ENCODE measurements at regions not wholly inside any gene's neighbourhood (a gene's known extent, or its start where the extent isn't known, plus 50 kb on each side); places are given as distances from the start of the nearest gene placed in this dataset.
"Not testable (repeated sequence)": the region's sequence is repeated elsewhere in the genome, so short reads cannot be mapped to it uniquely, and the experiment has no call there.

GRCh38 chr15:96849271-96849900, 518.9 kb downstream of the NR2F2 start:
- DNase-seq, result no peak

- DNase-seq, result no peak
These were observed 521.1 kb downstream of the NR2F2 start for GRCh38 chr15:96851613-96852012.

- DNase-seq, result no peak
These were observed 528.2 kb downstream of the NR2F2 start for GRCh38 chr15:96858694-96859093.

GRCh38 chr15:96860741-96861140, 530.2 kb downstream of the NR2F2 start:
- no peak for DNase-seq

- no peak for DNase-seq
These were observed 537.5 kb downstream of the NR2F2 start for GRCh38 chr15:96867992-96868391.

- DNase-seq, result no peak
These were observed 538.6 kb downstream of the NR2F2 start for GRCh38 chr15:96869122-96869521.

- DNase-seq, result no peak
These were observed 539.3 kb downstream of the NR2F2 start for GRCh38 chr15:96869790-96870189.

- no peak for DNase-seq
These were observed 540.1 kb downstream of the NR2F2 start for GRCh38 chr15:96870580-96870979.

- DNase-seq, result not testable (repeated sequence)
These were observed 546.9 kb downstream of the NR2F2 start for GRCh38 chr15:96877442-96877841.

GRCh38 chr15:96878129-96878528, 547.6 kb downstream of the NR2F2 start:
- DNase-seq, result no peak

GRCh38 chr15:96882121-96882772, 551.7 kb downstream of the NR2F2 start:
- DNase-seq, result no peak

- DNase-seq, result no peak
These were observed 557.2 kb downstream of the NR2F2 start for GRCh38 chr15:96887730-96888129.

GRCh38 chr15:96888764-96889163, 558.3 kb downstream of the NR2F2 start:
- DNase-seq, result no peak

- DNase-seq, result no peak
These were observed 559.4 kb downstream of the NR2F2 start for GRCh38 chr15:96889734-96890480.

GRCh38 chr15:96891046-96891445, 560.5 kb downstream of the NR2F2 start:
- DNase-seq, result no peak

GRCh38 chr15:96893159-96893906, 562.8 kb downstream of the NR2F2 start:
- DNase-seq, result no peak

GRCh38 chr15:96894659-96895058, 564.2 kb downstream of the NR2F2 start:
- no peak for DNase-seq

GRCh38 chr15:96896766-96897165, 566.3 kb downstream of the NR2F2 start:
- DNase-seq, result no peak

GRCh38 chr15:96914081-96914480, 583.6 kb downstream of the NR2F2 start:
- DNase-seq, result no peak

- no peak for DNase-seq
These were observed 586.2 kb downstream of the NR2F2 start for GRCh38 chr15:96916750-96917149.

- no peak for DNase-seq
These were observed 594.1 kb downstream of the NR2F2 start for GRCh38 chr15:96924570-96924969.

- no peak for DNase-seq
These were observed 617.1 kb downstream of the NR2F2 start for GRCh38 chr15:96947296-96948229.

Data from activated gamma-delta T cell treated with Interleukin-2 at 50 U/mL for 16 hours (primary cell).